SK-N-MC (cell line): ENCODE measurements at regions not wholly inside any gene's neighbourhood (a gene's known extent, or its start where the extent isn't known, plus 50 kb on each side); places are given as distances from the start of the nearest gene placed in this dataset.

ENCODE experiments used
- EZH2 ChIP-seq: fragments of 200-600 bp; sonication (generic); IDR thresholded peaks from one replicate; pipeline ENCODE4 v1.6.1; 2017; ENCODE audit warnings: antibody characterized with exemption
- POLR2AphosphoS5 ChIP-seq: IDR thresholded peaks from 2 replicates; pipeline ENCODE4 v1.6.1; 2012; ENCODE audit warnings: mild to moderate bottlenecking, low read depth, low read length, borderline replicate concordance

- TF ChIP-seq EZH2 (no peak), POLR2AphosphoS5 (peak; percentile 20; the same call in 1 of the 2 replicates)
These were observed 603.2 kb downstream of the RNF144B start for GRCh38 chr6:18990059-18990978.
